Ishikawa (cell line): ENCODE measurements at regions not wholly inside any gene's neighbourhood (a gene's known extent, or its start where the extent isn't known, plus 50 kb on each side); places are given as distances from the start of the nearest gene placed in this dataset.

Source experiments
- CEBPB ChIP-seq: IDR thresholded peaks from 2 replicates; pipeline ENCODE4 v1.6.1; 2012
- CREB1 ChIP-seq: IDR thresholded peaks from 2 replicates; pipeline ENCODE4 v1.6.1; 2012; ENCODE audit warnings: low read depth
- EGR1 ChIP-seq: IDR thresholded peaks from 2 replicates; pipeline ENCODE4 v1.6.1; 2012
- EP300 ChIP-seq: IDR thresholded peaks from 2 replicates; pipeline ENCODE4 v1.6.1; 2012; ENCODE audit warnings: borderline replicate concordance
- FOXM1 ChIP-seq: IDR thresholded peaks from 2 replicates; pipeline ENCODE4 v1.6.1; 2012; ENCODE audit warnings: low read depth, borderline replicate concordance
- MAX ChIP-seq: IDR thresholded peaks from 2 replicates; pipeline ENCODE4 v1.6.1; 2012
- NFIC ChIP-seq: IDR thresholded peaks from 2 replicates; pipeline ENCODE4 v1.6.1; 2012
- RAD21 ChIP-seq: IDR thresholded peaks from 2 replicates; pipeline ENCODE4 v1.6.1; 2012; ENCODE audit warnings: low read depth
- REST ChIP-seq: IDR thresholded peaks from 2 replicates; pipeline ENCODE4 v1.6.1; 2012; ENCODE audit warnings: low read depth, mild to moderate bottlenecking
- TAF1 ChIP-seq: IDR thresholded peaks from 2 replicates; pipeline ENCODE4 v1.6.1; 2012; ENCODE audit warnings: low read depth, mild to moderate bottlenecking
- TCF12 ChIP-seq: IDR thresholded peaks from 2 replicates; pipeline ENCODE4 v1.6.1; 2012; ENCODE audit warnings: low read depth
- TEAD4 ChIP-seq: IDR thresholded peaks from 2 replicates; pipeline ENCODE4 v1.6.1; 2012
- USF1 ChIP-seq: IDR thresholded peaks from 2 replicates; pipeline ENCODE4 v1.6.1; 2012
- YY1 ChIP-seq: IDR thresholded peaks from 2 replicates; pipeline ENCODE4 v1.6.1; 2012; ENCODE audit warnings: low read depth
- ZBTB7A ChIP-seq: IDR thresholded peaks from 2 replicates; pipeline ENCODE4 v1.6.1; 2012; ENCODE audit warnings: low read depth

- no peak for TF ChIP-seq YY1
- no peak for TF ChIP-seq TAF1
- TF ChIP-seq ZBTB7A = no peak
- no peak for TF ChIP-seq EP300
- TF ChIP-seq EGR1 = no peak
- TF ChIP-seq NFIC = no peak
- TF ChIP-seq MAX = no peak
- no peak for TF ChIP-seq TCF12
Measured at GRCh38 chr2:39881494-39881893, 102.4 kb upstream of the THUMPD2 start.

GRCh38 chr2:39875914-39876267 is 96.8 kb upstream of the THUMPD2 start:
- TF ChIP-seq TEAD4 (no peak), REST (no peak), TAF1 (no peak), YY1 (no peak), NFIC (no peak), RAD21 (no peak), EP300 (no peak), USF1 (no peak), MAX (no peak), TCF12 (no peak), CREB1 (no peak), FOXM1 (no peak), EGR1 (no peak), CEBPB (no peak), ZBTB7A (no peak)

GRCh38 chr2:39875182-39875913 is 96.3 kb upstream of the THUMPD2 start:
- no peak for TF ChIP-seq RAD21
- no peak for TF ChIP-seq MAX
- TF ChIP-seq EP300 = no peak
- no peak for TF ChIP-seq TAF1
- no peak for TF ChIP-seq FOXM1
- no peak for TF ChIP-seq NFIC
- TF ChIP-seq ZBTB7A = no peak
- no peak for TF ChIP-seq REST
- TF ChIP-seq YY1 = no peak
- no peak for TF ChIP-seq TCF12
- TF ChIP-seq USF1 = no peak
- no peak for TF ChIP-seq EGR1
- no peak for TF ChIP-seq CREB1
- TF ChIP-seq TEAD4 = no peak
- TF ChIP-seq CEBPB = no peak

- TF ChIP-seq ZBTB7A = no peak
- TF ChIP-seq CREB1 = no peak
- no peak for TF ChIP-seq REST
- TF ChIP-seq CEBPB = no peak
- TF ChIP-seq MAX = no peak
- TF ChIP-seq NFIC = no peak
- TF ChIP-seq EP300 = no peak
- TF ChIP-seq TAF1 = no peak
- no peak for TF ChIP-seq TEAD4
- TF ChIP-seq EGR1 = no peak
- no peak for TF ChIP-seq RAD21
- TF ChIP-seq YY1 = no peak
- TF ChIP-seq USF1 = no peak
Measured at GRCh38 chr2:39874236-39874635, 95.2 kb upstream of the THUMPD2 start.
